NCI-H226 (cell line): ENCODE measurements at regions not wholly inside any gene's neighbourhood (a gene's known extent, or its start where the extent isn't known, plus 50 kb on each side); places are given as distances from the start of the nearest gene placed in this dataset.
"Not testable (repeated sequence)": the region's sequence is repeated elsewhere in the genome, so short reads cannot be mapped to it uniquely, and the experiment has no call there.

ENCODE experiments used
- DNase-seq: peaks from one replicate; pipeline ENCODE4 v3.0.0-alpha.2; 2015

DNA sequence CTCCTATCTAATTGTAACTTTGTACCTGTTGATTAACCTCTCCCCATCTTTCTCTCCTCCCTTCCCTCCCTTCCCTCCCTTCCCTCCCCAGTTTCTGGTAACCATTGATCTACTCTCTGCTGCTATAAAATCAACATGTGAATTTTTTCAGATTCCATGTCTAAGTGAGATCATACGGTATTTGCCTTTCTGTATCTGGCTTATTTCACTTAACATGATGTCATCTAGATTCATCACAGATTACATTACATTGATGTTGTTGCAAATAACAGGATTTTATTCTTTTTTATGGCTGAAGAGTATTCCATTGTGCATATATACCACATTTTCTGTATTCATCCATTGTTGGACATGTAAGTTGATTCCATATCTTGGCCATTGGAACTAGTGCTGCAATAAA is 68.0 kb upstream of the FBXO33 start:
- no peak for DNase-seq

DNA sequence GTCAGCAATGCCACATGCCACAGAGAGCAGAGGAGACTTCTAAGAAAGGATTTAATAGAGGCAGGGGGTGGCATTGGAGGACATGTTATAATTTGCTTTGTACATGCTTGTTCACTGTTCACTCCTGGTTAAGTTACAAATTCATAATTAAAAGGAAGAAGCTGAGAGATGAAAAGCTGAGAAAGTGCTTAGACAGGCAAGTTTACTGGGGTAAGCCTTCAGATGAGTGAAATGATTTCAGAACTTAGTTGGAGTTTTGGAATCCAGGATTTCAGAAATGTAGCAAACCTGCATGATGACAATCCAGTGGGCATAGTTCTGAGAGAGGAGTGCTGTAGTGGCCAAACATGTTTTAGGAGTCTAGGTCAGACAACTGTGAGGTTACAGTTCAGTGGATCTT is 67.3 kb upstream of the FBXO33 start:
- no peak for DNase-seq

DNA sequence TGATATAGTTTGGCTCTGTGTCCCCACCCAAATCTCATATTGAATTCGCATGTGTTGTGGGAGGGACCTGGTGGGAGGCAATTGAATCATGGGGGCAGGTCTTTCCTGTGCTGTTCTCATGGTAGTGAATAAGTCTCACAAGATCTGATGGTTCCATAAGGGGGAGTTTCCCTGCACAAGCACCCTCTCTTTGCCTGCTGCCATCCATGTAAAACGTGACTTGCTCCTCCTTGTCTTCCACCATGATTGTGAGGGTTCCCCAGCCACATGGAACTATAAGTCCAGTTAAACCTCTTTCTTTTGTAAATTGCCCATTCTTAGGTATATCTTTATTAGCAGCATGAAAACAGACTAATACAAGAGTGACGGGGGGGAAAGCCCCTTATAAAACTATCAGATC is 65.4 kb upstream of the FBXO33 start:
- not testable (repeated sequence) for DNase-seq

DNA sequence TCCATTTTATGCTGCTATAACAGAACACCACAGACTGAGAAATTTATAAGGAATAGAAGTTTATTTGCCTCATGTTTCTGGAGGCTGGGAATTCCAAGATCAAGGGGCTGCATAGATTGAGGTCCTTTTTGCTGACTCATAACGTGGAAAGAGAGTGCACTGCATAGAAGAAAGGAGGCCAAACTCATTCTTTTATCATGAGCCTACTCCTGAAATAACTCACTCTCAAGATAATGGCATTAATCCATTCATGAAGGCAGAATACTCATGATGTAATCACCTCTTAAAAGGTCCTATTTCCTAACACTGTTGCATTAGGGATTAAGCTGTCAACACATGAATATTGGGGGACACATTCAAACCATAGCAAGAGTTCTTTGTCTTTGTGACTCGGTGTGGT is 60.0 kb upstream of the FBXO33 start:
- DNase-seq = peak; percentile 96

DNA sequence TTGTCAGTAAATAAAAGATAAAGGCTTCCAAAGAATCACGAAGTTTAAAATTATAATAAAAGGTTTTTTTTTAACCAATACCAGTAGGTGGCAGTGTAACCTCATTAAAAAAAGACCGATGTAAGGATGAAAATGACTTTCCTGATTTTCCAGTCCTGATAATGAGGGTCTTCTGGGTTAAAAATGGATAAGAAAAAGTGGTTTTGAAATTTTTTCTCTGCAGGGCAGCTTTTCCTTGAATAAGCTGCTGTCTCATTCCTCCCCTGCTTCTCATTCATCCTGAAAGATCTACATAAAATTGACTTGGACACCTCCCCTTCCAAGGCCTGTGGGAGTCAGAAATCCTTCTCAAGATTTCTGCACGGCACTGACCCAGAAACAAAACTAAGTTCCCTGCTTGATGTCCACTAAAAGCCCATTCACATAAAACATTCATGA is 58.9 kb upstream of the FBXO33 start:
- DNase-seq = peak; percentile 48

- peak; percentile 9 for DNase-seq
These were observed 56.4 kb upstream of the FBXO33 start for GRCh38 chr14:39488600-39488999.

DNA sequence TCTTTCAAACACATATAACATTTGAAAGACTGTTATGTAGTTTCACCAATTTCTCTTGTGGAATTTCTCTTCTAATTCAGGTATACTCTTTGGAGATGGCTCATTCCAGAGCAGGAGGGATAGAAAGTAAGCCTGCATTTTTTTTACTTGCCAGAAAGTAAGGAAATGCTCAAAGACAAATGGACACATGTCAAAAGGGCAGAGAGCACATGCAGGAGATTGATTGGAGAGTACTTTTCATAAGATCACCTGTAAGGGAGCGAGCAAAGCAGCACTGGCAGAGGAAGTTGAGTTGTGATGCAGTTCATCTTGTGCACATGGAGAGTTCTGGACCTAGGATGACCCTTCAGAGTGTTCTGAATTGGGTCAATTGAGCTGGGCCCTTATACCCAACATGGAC is 51.4 kb upstream of the FBXO33 start:
- no peak for DNase-seq
